ENCODE measurements at regions not wholly inside any gene's neighbourhood (a gene's known extent, or its start where the extent isn't known, plus 50 kb on each side); places are given as distances from the start of the nearest gene placed in this dataset.

DNA sequence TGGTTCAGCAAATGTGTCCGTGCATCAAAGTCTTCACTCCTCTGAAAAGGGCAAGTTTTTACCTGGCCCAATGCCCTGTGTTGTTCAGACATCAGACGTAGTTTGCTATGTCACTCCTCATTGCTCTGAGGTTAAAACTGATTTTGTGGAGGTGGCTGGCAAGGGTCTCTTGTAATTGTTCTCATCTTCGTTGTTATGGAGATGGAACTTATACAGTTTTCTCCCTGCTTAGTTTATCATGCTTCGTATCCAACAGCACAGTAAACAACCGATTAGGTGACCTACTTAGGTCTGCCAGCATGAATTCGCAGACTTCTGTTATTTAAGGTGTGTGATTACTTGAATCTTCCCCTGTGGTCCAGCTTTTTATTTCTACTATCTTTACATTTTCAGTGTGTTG is 274.1 kb upstream of the SMIM30 start (continued):
- TF ChIP-seq FOXK1 (CRISPR knock-in tag; IDR thresholded peaks at IDR 0.05) (no peak), ZNF232 (CRISPR knock-in tag; IDR thresholded peaks at IDR 0.05) (no peak), SP1 (CRISPR knock-in tag; conservative IDR thresholded peaks at IDR 0.05) (no peak), JAZF1 (CRISPR knock-in tag; IDR thresholded peaks at IDR 0.05) (no peak), NFYB (CRISPR knock-in tag; conservative IDR thresholded peaks at IDR 0.05; ENCODE audit: low read depth) (no peak), ZNF671 (CRISPR knock-in tag; IDR thresholded peaks at IDR 0.05) (no peak), NR2C2 (CRISPR knock-in tag; IDR thresholded peaks at IDR 0.05) (no peak), ZSCAN18 (CRISPR knock-in tag; IDR thresholded peaks at IDR 0.05) (no peak), CREB1 (CRISPR knock-in tag; IDR thresholded peaks at IDR 0.05) (no peak)
- TF ChIP-seq, protein P1, sequence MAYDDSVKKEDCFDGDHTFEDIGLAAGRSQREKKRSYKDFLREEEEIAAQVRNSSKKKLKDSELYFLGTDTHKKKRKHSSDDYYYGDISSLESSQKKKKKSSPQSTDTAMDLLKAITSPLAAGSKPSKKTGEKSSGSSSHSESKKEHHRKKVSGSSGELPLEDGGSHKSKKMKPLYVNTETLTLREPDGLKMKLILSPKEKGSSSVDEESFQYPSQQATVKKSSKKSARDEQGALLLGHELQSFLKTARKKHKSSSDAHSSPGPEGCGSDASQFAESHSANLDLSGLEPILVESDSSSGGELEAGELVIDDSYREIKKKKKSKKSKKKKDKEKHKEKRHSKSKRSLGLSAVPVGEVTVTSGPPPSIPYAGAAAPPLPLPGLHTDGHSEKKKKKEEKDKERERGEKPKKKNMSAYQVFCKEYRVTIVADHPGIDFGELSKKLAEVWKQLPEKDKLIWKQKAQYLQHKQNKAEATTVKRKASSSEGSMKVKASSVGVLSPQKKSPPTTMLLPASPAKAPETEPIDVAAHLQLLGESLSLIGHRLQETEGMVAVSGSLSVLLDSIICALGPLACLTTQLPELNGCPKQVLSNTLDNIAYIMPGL (CRISPR knock-in tag; IDR thresholded peaks at IDR 0.05) = no peak

GRCh38 chr7:113389112-113389646 is 270.8 kb upstream of the SMIM30 start:
- H3K4me3 Mint-ChIP-seq = no peak overlapping the region
- DNase-seq (ENCODE audit: low spot score) = no peak
- no peak for ATAC-seq
- H3K9me3 Mint-ChIP-seq = peaks cover 21% of the 10 kb centered on the region
- H3K27ac Mint-ChIP-seq = no peak overlapping the region
- peaks cover 21% of the 10 kb centered on the region for H3K4me1 Mint-ChIP-seq
- 0 out of 2 replicates have a peak, but pooled peaks cover 3% of the 10 kb centered on the region for H3K27me3 Mint-ChIP-seq (ENCODE audit: low read depth)
- ChIA-PET POLR2A (no interaction called here), CTCF (no interaction called here)
- peaks cover 14% of the 10 kb centered on the region for H3K36me3 Mint-ChIP-seq
- TF ChIP-seq, protein P2, sequence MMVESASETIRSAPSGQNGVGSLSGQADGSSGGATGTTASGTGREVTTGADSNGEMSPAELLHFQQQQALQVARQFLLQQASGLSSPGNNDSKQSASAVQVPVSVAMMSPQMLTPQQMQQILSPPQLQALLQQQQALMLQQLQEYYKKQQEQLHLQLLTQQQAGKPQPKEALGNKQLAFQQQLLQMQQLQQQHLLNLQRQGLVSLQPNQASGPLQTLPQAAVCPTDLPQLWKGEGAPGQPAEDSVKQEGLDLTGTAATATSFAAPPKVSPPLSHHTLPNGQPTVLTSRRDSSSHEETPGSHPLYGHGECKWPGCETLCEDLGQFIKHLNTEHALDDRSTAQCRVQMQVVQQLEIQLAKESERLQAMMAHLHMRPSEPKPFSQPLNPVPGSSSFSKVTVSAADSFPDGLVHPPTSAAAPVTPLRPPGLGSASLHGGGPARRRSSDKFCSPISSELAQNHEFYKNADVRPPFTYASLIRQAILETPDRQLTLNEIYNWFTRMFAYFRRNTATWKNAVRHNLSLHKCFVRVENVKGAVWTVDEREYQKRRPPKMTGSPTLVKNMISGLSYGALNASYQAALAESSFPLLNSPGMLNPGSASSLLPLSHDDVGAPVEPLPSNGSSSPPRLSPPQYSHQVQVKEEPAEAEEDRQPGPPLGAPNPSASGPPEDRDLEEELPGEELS (CRISPR knock-in tag; IDR thresholded peaks at IDR 0.05) = no peak
- TF ChIP-seq ZSCAN18 (CRISPR knock-in tag; IDR thresholded peaks at IDR 0.05) (no peak), ATF2 (CRISPR knock-in tag; IDR thresholded peaks at IDR 0.05; ENCODE audit: borderline replicate concordance, low read depth) (no peak), ATF1 (CRISPR knock-in tag; IDR thresholded peaks at IDR 0.05) (no peak), ZBTB21 (CRISPR knock-in tag; IDR thresholded peaks at IDR 0.05; ENCODE audit: borderline replicate concordance) (no peak), PREB (CRISPR knock-in tag; IDR thresholded peaks at IDR 0.05; ENCODE audit: borderline replicate concordance) (no peak), NFATC4 (CRISPR knock-in tag; IDR thresholded peaks at IDR 0.05) (no peak), MYBL2 (CRISPR knock-in tag; IDR thresholded peaks at IDR 0.05) (no peak)
- TF ChIP-seq, protein P3, sequence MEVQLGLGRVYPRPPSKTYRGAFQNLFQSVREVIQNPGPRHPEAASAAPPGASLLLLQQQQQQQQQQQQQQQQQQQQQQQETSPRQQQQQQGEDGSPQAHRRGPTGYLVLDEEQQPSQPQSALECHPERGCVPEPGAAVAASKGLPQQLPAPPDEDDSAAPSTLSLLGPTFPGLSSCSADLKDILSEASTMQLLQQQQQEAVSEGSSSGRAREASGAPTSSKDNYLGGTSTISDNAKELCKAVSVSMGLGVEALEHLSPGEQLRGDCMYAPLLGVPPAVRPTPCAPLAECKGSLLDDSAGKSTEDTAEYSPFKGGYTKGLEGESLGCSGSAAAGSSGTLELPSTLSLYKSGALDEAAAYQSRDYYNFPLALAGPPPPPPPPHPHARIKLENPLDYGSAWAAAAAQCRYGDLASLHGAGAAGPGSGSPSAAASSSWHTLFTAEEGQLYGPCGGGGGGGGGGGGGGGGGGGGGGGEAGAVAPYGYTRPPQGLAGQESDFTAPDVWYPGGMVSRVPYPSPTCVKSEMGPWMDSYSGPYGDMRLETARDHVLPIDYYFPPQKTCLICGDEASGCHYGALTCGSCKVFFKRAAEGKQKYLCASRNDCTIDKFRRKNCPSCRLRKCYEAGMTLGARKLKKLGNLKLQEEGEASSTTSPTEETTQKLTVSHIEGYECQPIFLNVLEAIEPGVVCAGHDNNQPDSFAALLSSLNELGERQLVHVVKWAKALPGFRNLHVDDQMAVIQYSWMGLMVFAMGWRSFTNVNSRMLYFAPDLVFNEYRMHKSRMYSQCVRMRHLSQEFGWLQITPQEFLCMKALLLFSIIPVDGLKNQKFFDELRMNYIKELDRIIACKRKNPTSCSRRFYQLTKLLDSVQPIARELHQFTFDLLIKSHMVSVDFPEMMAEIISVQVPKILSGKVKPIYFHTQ (CRISPR knock-in tag; IDR thresholded peaks at IDR 0.05) = no peak
- TF ChIP-seq, protein P4, sequence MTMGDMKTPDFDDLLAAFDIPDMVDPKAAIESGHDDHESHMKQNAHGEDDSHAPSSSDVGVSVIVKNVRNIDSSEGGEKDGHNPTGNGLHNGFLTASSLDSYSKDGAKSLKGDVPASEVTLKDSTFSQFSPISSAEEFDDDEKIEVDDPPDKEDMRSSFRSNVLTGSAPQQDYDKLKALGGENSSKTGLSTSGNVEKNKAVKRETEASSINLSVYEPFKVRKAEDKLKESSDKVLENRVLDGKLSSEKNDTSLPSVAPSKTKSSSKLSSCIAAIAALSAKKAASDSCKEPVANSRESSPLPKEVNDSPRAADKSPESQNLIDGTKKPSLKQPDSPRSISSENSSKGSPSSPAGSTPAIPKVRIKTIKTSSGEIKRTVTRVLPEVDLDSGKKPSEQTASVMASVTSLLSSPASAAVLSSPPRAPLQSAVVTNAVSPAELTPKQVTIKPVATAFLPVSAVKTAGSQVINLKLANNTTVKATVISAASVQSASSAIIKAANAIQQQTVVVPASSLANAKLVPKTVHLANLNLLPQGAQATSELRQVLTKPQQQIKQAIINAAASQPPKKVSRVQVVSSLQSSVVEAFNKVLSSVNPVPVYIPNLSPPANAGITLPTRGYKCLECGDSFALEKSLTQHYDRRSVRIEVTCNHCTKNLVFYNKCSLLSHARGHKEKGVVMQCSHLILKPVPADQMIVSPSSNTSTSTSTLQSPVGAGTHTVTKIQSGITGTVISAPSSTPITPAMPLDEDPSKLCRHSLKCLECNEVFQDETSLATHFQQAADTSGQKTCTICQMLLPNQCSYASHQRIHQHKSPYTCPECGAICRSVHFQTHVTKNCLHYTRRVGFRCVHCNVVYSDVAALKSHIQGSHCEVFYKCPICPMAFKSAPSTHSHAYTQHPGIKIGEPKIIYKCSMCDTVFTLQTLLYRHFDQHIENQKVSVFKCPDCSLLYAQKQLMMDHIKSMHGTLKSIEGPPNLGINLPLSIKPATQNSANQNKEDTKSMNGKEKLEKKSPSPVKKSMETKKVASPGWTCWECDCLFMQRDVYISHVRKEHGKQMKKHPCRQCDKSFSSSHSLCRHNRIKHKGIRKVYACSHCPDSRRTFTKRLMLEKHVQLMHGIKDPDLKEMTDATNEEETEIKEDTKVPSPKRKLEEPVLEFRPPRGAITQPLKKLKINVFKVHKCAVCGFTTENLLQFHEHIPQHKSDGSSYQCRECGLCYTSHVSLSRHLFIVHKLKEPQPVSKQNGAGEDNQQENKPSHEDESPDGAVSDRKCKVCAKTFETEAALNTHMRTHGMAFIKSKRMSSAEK (CRISPR knock-in tag; IDR thresholded peaks at IDR 0.05; ENCODE audit: borderline replicate concordance) = no peak

Data from WTC11 (cell line).